ENCODE measurements at regions not wholly inside any gene's neighbourhood (a gene's known extent, or its start where the extent isn't known, plus 50 kb on each side); places are given as distances from the start of the nearest gene placed in this dataset.

- Histone ChIP-seq H3K4me1 (ENCODE audit: insufficient read depth, low read length) (no peaks in the 10 kb centered on the region), H2BK12ac (ENCODE audit: insufficient read length, low read depth, low read length) (no peak overlapping the region)
- no peaks in the 10 kb centered on the region for H3K36me3 Mint-ChIP-seq (ENCODE audit: insufficient read depth in 1 of 3, low read depth in 3 of 3)
Measured at GRCh38 chr5:133870661-133871060, 97.8 kb downstream of the C5orf15 start.

More at GRCh38 chr5:133870661-133871060, 97.8 kb downstream of the C5orf15 start:
- Histone ChIP-seq H3K14ac (ENCODE audit: insufficient read depth, low read length) (no peak overlapping the region), H3K9ac (ENCODE audit: extremely low read depth, insufficient read length, low read length) (no peak overlapping the region), H3K9me3 (ENCODE audit: control insufficient read depth, low read depth, low read length) (no peaks in the 10 kb centered on the region), H3K4ac (ENCODE audit: low read depth, low read length) (no peak overlapping the region), H3K56ac (ENCODE audit: insufficient read length, low read depth, low read length) (no peak overlapping the region), H3T11ph (ENCODE audit: low read length) (no peak overlapping the region), H3K23me2 (ENCODE audit: insufficient read length, low read depth, low read length, poor library complexity, severe bottlenecking) (no peaks in the 10 kb centered on the region), H2BK20ac (ENCODE audit: low read depth, low read length, poor library complexity, severe bottlenecking) (no peak overlapping the region), H3K79me1 (ENCODE audit: insufficient read depth, low read depth, low read length, poor library complexity, severe bottlenecking) (no peaks in the 10 kb centered on the region), H2AK5ac (ENCODE audit: insufficient read length, low read length) (no peak overlapping the region), H4K91ac (ENCODE audit: insufficient read length, low read depth, low read length) (no peak overlapping the region), H3K23ac (ENCODE audit: insufficient read length, low read depth, low read length) (no peak overlapping the region), H2BK5ac (ENCODE audit: insufficient read length, low read length) (no peak overlapping the region), H3K4me2 (ENCODE audit: insufficient read depth, insufficient read length, low read length) (no peak overlapping the region), H4K5ac (ENCODE audit: insufficient read length, low read depth, low read length) (no peak overlapping the region), H2AFZ (ENCODE audit: low read length) (no peak overlapping the region), H3K27me3 (ENCODE audit: insufficient read depth, low read length) (no peaks in the 10 kb centered on the region), H3K79me2 (ENCODE audit: insufficient read depth, low read length) (no peaks in the 10 kb centered on the region), H3K27ac (ENCODE audit: insufficient read length, low read depth, low read length) (no peak overlapping the region), H4K20me1 (ENCODE audit: control insufficient read depth, insufficient read depth, insufficient read length) (no peaks in the 10 kb centered on the region), H2BK15ac (ENCODE audit: low read depth, low read length) (no peak overlapping the region), H2BK120ac (ENCODE audit: low read depth, low read length, poor library complexity, severe bottlenecking) (no peak overlapping the region), H3K18ac (ENCODE audit: insufficient read length, low read depth, low read length) (no peak overlapping the region), H4K8ac (replicated peaks; ENCODE audit: insufficient read length, low read depth, low read length) (no peak overlapping the region)
- DNase-seq: no peak
- peaks cover 13 to 15% of the 10 kb centered on the region in 2 experiments; a peak in 3 of 4 replicates for H3K4me1 Mint-ChIP-seq
- no peak overlapping the region for H3K27ac Mint-ChIP-seq
- H3K27me3 Mint-ChIP-seq (ENCODE audit: low read depth): peaks cover 11% of the 10 kb centered on the region
- peaks cover 3 to 13% of the 10 kb centered on the region in 2 experiments; a peak in 3 of 5 replicates for H3K9me3 Mint-ChIP-seq
- H3K4me3 Mint-ChIP-seq: no peak overlapping the region
- TF ChIP-seq, protein P1, sequence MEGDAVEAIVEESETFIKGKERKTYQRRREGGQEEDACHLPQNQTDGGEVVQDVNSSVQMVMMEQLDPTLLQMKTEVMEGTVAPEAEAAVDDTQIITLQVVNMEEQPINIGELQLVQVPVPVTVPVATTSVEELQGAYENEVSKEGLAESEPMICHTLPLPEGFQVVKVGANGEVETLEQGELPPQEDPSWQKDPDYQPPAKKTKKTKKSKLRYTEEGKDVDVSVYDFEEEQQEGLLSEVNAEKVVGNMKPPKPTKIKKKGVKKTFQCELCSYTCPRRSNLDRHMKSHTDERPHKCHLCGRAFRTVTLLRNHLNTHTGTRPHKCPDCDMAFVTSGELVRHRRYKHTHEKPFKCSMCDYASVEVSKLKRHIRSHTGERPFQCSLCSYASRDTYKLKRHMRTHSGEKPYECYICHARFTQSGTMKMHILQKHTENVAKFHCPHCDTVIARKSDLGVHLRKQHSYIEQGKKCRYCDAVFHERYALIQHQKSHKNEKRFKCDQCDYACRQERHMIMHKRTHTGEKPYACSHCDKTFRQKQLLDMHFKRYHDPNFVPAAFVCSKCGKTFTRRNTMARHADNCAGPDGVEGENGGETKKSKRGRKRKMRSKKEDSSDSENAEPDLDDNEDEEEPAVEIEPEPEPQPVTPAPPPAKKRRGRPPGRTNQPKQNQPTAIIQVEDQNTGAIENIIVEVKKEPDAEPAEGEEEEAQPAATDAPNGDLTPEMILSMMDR (conservative IDR thresholded peaks at IDR 0.05): no peak
